Glutamatergic neuron (in vitro differentiated cells): ENCODE measurements at regions not wholly inside any gene's neighbourhood (a gene's known extent, or its start where the extent isn't known, plus 50 kb on each side); places are given as distances from the start of the nearest gene placed in this dataset.
"Not testable (repeated sequence)": the region's sequence is repeated elsewhere in the genome, so short reads cannot be mapped to it uniquely, and the experiment has no call there.

ENCODE experiments used
- DNase-seq: peaks from one replicate; pipeline ENCODE4 v3.0.0; 2022
- H3K27ac Mint-ChIP-seq: one replicate; pipeline ENCODE4 v1.8.0; 2020; ENCODE audit warnings: mild to moderate bottlenecking, mixed read lengths, inconsistent platforms; ENCODE audit not compliant: unreplicated experiment
- H3K27me3 Mint-ChIP-seq: one replicate; pipeline ENCODE4 v1.8.0; 2020; ENCODE audit warnings: mild to moderate bottlenecking, moderate library complexity, mixed read lengths, inconsistent platforms; ENCODE audit not compliant: unreplicated experiment
- H3K36me3 Mint-ChIP-seq: one replicate; pipeline ENCODE4 v1.8.0; 2020; ENCODE audit warnings: mild to moderate bottlenecking, mixed read lengths, inconsistent platforms; ENCODE audit not compliant: unreplicated experiment
- H3K4me1 Mint-ChIP-seq: one replicate; pipeline ENCODE4 v1.8.0; 2020; ENCODE audit warnings: mild to moderate bottlenecking, low read depth, mixed read lengths, inconsistent platforms; ENCODE audit not compliant: unreplicated experiment
- H3K4me3 Mint-ChIP-seq: one replicate; pipeline ENCODE4 v1.8.0; 2020; ENCODE audit warnings: mild to moderate bottlenecking, mixed read lengths, inconsistent platforms; ENCODE audit not compliant: unreplicated experiment
- H3K9me3 Mint-ChIP-seq: one replicate; pipeline ENCODE4 v1.8.0; 2020; ENCODE audit warnings: mild to moderate bottlenecking, moderate library complexity, mixed read lengths, inconsistent platforms; ENCODE audit not compliant: unreplicated experiment
- TF ChIP-seq, protein P1 (sequence below): fragments of 200-600 bp; sonication (generic); IDR thresholded peaks from one replicate; pipeline ENCODE4 v1.5.0; 2021; ENCODE audit not compliant: partially characterized antibody, unreplicated experiment

GRCh38 chr18:42549596-42549995, 565.9 kb downstream of the RIT2 start:
- Mint-ChIP-seq H3K36me3 (no peaks in the 10 kb centered on the region), H3K4me3 (no peak overlapping the region), H3K27me3 (peaks cover 2% of the 10 kb centered on the region), H3K4me1 (no peaks in the 10 kb centered on the region), H3K9me3 (no peaks in the 10 kb centered on the region), H3K27ac (no peak overlapping the region)
- TF ChIP-seq, protein P1, sequence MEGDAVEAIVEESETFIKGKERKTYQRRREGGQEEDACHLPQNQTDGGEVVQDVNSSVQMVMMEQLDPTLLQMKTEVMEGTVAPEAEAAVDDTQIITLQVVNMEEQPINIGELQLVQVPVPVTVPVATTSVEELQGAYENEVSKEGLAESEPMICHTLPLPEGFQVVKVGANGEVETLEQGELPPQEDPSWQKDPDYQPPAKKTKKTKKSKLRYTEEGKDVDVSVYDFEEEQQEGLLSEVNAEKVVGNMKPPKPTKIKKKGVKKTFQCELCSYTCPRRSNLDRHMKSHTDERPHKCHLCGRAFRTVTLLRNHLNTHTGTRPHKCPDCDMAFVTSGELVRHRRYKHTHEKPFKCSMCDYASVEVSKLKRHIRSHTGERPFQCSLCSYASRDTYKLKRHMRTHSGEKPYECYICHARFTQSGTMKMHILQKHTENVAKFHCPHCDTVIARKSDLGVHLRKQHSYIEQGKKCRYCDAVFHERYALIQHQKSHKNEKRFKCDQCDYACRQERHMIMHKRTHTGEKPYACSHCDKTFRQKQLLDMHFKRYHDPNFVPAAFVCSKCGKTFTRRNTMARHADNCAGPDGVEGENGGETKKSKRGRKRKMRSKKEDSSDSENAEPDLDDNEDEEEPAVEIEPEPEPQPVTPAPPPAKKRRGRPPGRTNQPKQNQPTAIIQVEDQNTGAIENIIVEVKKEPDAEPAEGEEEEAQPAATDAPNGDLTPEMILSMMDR = no peak
- no peak for DNase-seq

- H3K4me3 Mint-ChIP-seq, H3K36me3 Mint-ChIP-seq, H3K27ac Mint-ChIP-seq, H3K4me1 Mint-ChIP-seq, H3K9me3 Mint-ChIP-seq, DNase-seq, H3K27me3 Mint-ChIP-seq: not testable (repeated sequence)
Observed at GRCh38 chr18:42552559-42552958, 562.9 kb downstream of the RIT2 start.

DNA sequence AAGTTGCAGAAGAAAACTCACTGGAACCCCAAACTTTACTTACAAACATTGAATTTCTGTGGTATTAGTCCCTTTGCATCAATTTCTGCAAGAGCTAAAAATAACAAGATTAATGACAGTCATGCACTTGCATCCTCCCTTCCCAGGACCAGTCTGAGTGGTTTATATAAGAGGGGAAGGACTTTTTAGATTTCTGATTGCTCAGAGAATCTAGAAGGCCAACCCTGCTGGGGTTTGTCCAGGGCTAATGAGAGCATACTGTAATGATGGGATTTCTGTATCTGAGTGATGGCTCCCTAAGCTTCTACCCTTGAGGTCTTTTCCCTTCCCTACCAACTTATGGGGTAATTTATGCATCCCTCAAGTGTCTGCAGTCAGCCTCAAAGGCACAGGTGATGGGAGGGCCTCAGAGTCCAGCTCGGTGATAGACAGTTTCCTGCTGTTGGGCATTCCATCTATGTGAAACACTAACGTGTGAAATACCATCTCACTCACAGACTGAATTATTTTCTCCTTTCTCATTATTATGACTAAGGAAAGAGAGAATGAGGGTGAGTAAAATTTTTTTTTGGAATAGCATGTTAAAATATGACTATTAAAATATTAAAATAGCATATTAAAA, 556.3 kb downstream of the RIT2 start:
- Mint-ChIP-seq H3K4me1 (no peaks in the 10 kb centered on the region), H3K27me3 (no peaks in the 10 kb centered on the region), H3K9me3 (peaks cover 2% of the 10 kb centered on the region), H3K4me3 (no peak overlapping the region), H3K36me3 (no peaks in the 10 kb centered on the region), H3K27ac (no peak overlapping the region)
- no peak for DNase-seq
- TF ChIP-seq, protein P1 = no peak

DNA sequence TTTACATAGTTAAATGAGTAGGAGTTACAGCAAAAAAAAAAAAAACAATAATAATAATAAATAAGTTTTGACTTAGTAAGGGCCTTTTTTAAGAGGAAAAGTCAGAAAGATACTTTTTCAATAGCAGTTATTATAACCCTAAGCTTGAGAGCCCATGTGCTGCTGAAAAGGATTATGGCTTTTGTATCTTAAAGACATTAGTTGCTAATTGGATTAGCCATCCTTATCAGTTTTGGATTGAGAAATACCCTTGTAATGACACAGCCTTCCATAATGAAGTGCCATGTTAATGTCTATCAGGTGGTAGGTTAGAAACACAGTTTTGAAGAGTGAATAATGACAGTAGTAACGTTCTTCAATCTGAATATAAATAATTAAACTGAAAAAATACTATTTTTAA, 554.0 kb downstream of the RIT2 start:
- DNase-seq = no peak
- TF ChIP-seq, protein P1 = no peak

GRCh38 chr18:42563995-42564394, 551.5 kb downstream of the RIT2 start:
- H3K4me1 Mint-ChIP-seq = no peaks in the 10 kb centered on the region
- H3K9me3 Mint-ChIP-seq = no peaks in the 10 kb centered on the region
- no peaks in the 10 kb centered on the region for H3K36me3 Mint-ChIP-seq
- no peak overlapping the region for H3K4me3 Mint-ChIP-seq
- H3K27ac Mint-ChIP-seq = no peak overlapping the region
- no peak for DNase-seq
- TF ChIP-seq, protein P1 = no peak
- H3K27me3 Mint-ChIP-seq = no peaks in the 10 kb centered on the region

More for the DNA sequence above, 554.0 kb downstream of the RIT2 start:
- Mint-ChIP-seq H3K4me1 (no peaks in the 10 kb centered on the region), H3K9me3 (no peaks in the 10 kb centered on the region), H3K36me3 (no peaks in the 10 kb centered on the region), H3K27me3 (no peaks in the 10 kb centered on the region), H3K4me3 (no peak overlapping the region), H3K27ac (no peak overlapping the region)
